Activated CD4-positive, alpha-beta T cell treated with anti-CD3 and anti-CD28 coated beads, Interleukin-10, Interleukin-2, amounts not matched to agents 100 ng/mL and 50 ng/mL, durations not matched to agents 16 hours and 8 hours (primary cell): ENCODE measurements at regions not wholly inside any gene's neighbourhood (a gene's known extent, or its start where the extent isn't known, plus 50 kb on each side); places are given as distances from the start of the nearest gene placed in this dataset.

Source experiments
- DNase-seq: peaks from one replicate; pipeline ENCODE4 v3.0.0-alpha.2; 2020

DNA sequence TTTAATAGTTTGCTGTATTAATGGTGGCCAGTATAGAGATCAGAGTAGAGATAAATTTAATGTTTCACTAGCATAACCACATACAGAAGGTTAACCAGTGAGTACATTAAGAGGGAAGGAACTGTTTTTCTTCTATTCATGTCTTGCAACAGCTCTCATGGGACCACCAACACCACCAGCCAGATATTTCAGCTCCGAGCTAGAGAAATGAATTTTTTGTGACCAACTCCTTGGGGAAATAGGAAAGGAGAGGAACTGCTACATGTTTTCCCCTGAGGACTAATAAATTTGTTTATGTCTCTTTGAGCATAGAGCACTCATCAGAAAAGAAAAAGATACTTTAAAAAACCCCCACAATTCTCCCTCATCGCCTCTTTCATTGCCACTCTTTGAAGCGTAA lies 247.5 kb downstream of the MBNL1 start:
- no peak for DNase-seq

- DNase-seq = no peak
These were observed 248.8 kb downstream of the MBNL1 start for GRCh38 chr3:152517502-152517901.

DNA sequence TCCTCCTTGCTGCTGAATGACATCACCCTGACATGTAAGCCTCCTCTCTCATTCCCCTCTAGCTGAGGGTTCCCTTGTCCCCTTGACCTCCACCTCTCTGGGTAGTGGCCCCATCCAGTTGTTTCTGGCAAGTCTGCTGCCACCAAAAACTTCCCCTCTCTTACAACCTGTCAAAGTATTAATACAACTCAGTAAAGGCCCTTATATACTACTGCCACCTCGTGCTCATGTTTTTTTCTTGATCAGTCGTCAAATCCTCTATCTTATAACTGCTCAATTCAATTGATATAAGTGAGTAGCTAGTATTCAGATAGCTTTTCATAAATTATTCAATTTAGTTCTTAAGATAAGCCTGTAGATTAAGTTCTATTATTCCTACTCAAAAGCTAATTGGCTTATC lies 249.6 kb downstream of the MBNL1 start:
- DNase-seq = no peak

DNA sequence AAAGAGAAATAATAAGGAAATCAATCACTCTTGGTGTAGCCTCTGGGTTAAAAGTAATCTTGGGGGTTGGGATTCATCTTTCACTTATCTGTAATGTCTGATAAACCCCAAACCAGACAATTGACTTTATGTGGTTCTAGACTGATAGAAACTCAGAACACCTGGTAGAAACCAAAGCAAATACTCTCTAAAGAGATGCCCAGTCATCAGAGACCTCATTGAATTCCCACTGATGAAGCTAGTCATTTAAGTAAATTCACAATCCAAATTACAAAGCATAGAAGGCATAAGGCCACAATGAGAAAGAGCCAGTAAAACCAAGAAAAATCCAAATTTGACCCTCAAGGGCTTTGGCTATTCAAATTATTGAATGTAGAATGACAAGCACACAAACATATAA lies 250.6 kb downstream of the MBNL1 start:
- DNase-seq = no peak

DNA sequence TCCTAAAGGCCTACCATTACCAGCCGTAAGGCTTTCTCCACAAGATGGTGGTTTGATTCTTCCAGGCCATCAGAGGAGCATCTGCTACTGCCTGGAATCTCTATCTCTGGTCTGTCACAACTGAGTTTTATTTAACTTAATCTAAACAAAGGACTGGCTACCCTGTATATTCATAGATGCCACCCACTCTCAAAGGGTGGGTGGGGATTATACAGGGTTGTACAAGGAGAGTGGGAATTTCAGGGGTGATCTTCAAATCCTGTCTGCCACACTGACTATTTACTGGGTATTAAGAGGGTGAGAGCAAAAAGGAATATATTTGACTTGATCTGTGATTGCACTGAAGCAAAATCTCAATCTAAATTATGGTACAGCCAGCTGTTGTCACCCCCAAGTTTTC lies 253.3 kb downstream of the MBNL1 start:
- DNase-seq = no peak

- peak; percentile 56 for DNase-seq
These were observed 255.7 kb downstream of the MBNL1 start for GRCh38 chr3:152524198-152525140.

DNA sequence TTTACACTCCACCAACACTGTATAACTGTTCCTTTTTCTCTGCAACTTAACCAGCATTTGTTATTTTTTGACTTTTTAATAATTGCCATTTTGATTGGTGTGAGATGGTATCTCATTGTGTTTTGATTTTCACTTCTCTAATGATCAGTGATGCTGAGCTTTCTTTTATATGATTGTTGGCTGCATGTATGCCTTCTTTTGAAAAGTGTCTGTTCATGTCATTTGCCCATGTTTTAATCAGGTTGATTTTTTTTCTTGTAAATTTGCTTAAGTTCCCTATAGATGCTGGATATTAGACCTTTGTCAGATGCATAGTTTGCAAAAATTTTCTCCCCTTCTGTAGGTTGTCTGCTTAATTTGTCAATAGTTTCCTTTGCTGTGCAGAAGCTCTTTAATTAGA lies 263.0 kb downstream of the MBNL1 start:
- DNase-seq = no peak

- DNase-seq = no peak
These were observed 269.8 kb downstream of the MBNL1 start for GRCh38 chr3:152538518-152538917.

GRCh38 chr3:152539191-152539764 lies 270.5 kb downstream of the MBNL1 start:
- DNase-seq = no peak

- no peak for DNase-seq
These were observed 271.4 kb downstream of the MBNL1 start for GRCh38 chr3:152540120-152540519.

GRCh38 chr3:152547153-152547552 lies 278.4 kb downstream of the MBNL1 start:
- no peak for DNase-seq

DNA sequence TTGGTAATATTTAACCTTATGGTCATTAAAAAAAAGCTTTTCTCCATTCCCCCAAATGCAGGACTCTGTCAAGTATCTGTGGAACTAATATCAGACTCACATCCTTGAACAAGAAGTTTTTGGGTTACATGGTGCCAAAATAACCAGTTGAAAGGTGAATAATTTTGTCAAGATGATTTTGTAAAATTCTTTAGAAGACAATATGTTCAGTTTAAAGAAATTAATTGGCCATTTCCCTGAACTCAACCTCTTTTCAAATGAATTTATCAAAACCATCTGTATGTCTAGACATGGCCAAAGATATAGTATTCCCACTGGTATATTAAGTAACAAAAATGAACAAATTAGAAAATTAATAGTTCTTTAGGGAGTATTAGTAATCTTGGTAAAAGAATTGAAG lies 280.5 kb downstream of the MBNL1 start:
- no peak for DNase-seq

GRCh38 chr3:152550284-152550683 lies 281.6 kb downstream of the MBNL1 start:
- DNase-seq = peak; percentile 4

DNA sequence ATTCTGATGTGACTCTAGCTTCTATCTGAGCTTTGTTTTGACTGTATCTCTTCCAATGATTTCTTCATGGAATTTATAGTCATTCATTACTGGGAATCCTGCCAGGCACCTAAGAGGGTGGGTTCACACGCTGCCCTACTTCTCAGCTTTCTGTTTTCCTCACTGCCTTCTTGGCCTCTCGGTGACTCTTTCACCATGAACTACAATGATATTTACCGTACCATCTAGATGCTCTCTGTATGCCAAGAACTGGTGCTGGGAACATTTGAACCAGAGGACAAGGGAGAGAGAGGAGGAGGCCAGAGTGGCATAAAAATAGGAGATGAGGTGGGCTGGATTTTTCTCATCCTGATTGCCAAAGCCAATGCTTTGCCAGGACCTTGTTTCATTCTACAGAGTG lies 280.0 kb upstream of the P2RY1 start:
- DNase-seq = no peak

GRCh38 chr3:152555666-152556291 lies 279.2 kb upstream of the P2RY1 start:
- DNase-seq = no peak

GRCh38 chr3:152556731-152557254 lies 278.1 kb upstream of the P2RY1 start:
- DNase-seq = peak; percentile 43

- no peak for DNase-seq
These were observed 277.5 kb upstream of the P2RY1 start for GRCh38 chr3:152557302-152557999.

GRCh38 chr3:152558386-152558785 lies 276.5 kb upstream of the P2RY1 start:
- no peak for DNase-seq

- DNase-seq = no peak
These were observed 275.7 kb upstream of the P2RY1 start for GRCh38 chr3:152559246-152559645.

DNA sequence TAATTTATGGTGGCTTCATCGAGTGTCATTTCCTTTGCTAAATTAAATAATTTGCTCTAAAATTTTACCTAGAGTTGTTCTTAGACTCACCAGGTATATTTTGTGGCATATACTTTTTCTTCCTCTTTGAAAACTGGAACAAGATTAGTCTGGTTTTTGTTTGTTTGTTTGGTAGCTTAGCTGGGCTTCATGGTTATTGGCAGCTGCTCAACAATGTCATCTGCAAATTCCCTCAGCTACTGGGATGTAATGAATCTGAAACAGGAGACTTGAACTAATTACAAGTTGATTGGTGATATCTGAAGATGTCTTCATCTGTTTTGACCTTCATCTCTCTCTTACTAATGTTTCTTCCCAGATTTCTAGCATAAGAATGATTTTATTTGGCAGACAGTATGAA lies 270.5 kb upstream of the P2RY1 start:
- DNase-seq = no peak

DNA sequence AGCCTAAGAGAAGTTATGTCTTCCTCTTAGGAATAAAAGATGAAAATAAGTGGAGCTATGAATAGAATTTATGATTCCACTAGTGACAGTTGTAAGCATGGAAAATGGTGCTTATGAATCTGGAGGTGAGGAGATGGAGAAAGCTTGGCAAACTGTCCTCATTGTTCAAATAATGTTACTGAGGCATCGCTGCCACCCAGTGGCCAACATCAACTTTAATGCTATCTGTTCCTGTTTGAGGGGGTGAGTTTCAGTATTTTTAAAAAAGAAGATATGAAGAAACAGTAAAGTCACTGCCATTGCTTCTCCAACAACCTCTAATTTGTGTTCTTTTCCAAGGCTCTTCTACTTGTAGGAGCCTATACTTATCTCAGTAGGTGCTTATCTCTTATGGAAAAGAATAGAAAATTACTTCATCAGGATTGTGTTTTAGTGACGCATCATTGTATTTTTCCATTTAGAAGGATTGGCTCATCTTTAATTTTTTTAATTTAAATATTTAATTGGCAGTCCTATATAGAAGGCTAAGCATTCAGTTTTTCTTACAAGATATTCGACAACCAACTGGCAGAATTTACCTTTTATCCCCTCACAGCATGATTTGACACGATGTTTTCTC lies 260.4 kb upstream of the P2RY1 start:
- DNase-seq = peak; percentile 36

DNA sequence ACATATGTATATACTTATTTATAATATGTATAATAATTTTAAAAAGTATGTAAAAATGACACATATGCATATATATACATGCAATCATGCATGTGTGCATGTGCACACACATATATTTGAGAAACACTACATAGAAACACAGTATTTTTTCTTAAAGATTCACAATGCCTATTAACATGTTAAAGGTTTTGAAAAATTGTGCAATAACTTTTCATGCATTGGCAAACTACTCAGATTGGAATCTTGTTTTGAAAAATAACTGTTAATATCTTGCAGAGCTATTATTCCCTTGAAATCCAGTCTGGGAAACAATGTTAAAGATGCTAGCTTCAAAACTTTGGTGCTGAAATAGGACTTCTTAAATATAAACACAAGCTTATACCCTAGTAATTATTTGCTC lies 256.2 kb upstream of the P2RY1 start:
- no peak for DNase-seq

- no peak for DNase-seq
These were observed 253.0 kb upstream of the P2RY1 start for GRCh38 chr3:152581951-152582350.
